GM10248 (cell line): ENCODE measurements at regions not wholly inside any gene's neighbourhood (a gene's known extent, or its start where the extent isn't known, plus 50 kb on each side); places are given as distances from the start of the nearest gene placed in this dataset.

Experiments used
- CTCF ChIA-PET: fragments of 300-600 bp; sonication (Branson Sonifier 250); formaldehyde crosslinking; extraction: SDS; loops from one replicate; lab custom pipeline; 2021; ENCODE audit warnings: antibody characterized with exemption; lab: Yijun Ruan, JAX
- POLR2A ChIA-PET: fragments of 350-650 bp; sonication (Branson Sonifier 250); formaldehyde crosslinking; extraction: SDS; loops from one replicate; lab custom pipeline; 2020; ENCODE audit warnings: antibody characterized with exemption; lab: Yijun Ruan, JAX
- DNase-seq: peaks from one replicate; pipeline ENCODE4 v3.0.0; 2012; ENCODE audit errors: extremely low spot score
- CTCF ChIP-seq: IDR thresholded peaks from 2 replicates; pipeline ENCODE4 v1.5.1; 2012; ENCODE audit warnings: mild to moderate bottlenecking, low read depth; ENCODE audit errors: extremely low read depth, missing control alignments, control extremely low read depth

GRCh38 chr5:44907396-44907795 lies 98.6 kb downstream of the MRPS30 start:
- CTCF ChIA-PET, result interaction anchor here (1.4 to 1.5 kb wide), 2 partner anchors 12 to 37 kb away, joined by 3 to 5 read pairs; no protein-coding TSS in a partner anchor
- DNase-seq, result no peak
- TF ChIP-seq CTCF, result no peak
- POLR2A ChIA-PET, result no interaction called here

- POLR2A ChIA-PET, result no interaction called here
- no peak for DNase-seq
- no peak for TF ChIP-seq CTCF
- CTCF ChIA-PET, result interaction anchor here (0.9 to 1.6 kb wide), 2 partner anchors 10 to 18 kb away, joined by 3 to 4 read pairs; no protein-coding TSS in a partner anchor
Observed at GRCh38 chr5:44909004-44909403, 100.3 kb downstream of the MRPS30 start.

GRCh38 chr5:44911501-44911900 lies 102.8 kb downstream of the MRPS30 start:
- TF ChIP-seq CTCF, result no peak
- no peak for DNase-seq
- CTCF ChIA-PET, result interaction anchor here (1.5 to 2.5 kb wide), 2 partner anchors 13 to 16 kb away, joined by 4 to 6 read pairs; no protein-coding TSS in a partner anchor
- POLR2A ChIA-PET, result no interaction called here

GRCh38 chr5:44914221-44914620 lies 105.5 kb downstream of the MRPS30 start:
- CTCF ChIA-PET, result interaction anchor here (0.9 to 1.4 kb wide), 3 partner anchors 14 to 23 kb away, joined by 3 to 4 read pairs (median 3); no protein-coding TSS in a partner anchor
- TF ChIP-seq CTCF, result no peak
- no peak for DNase-seq
- POLR2A ChIA-PET, result no interaction called here

- DNase-seq, result no peak
- CTCF ChIA-PET, result interaction anchor here (1.4 to 2.1 kb wide), 3 partner anchors 10 to 19 kb away, joined by 3 to 5 read pairs (median 5); no protein-coding TSS in a partner anchor
- POLR2A ChIA-PET, result no interaction called here
- no peak for TF ChIP-seq CTCF
Observed at GRCh38 chr5:44919560-44919959, 110.8 kb downstream of the MRPS30 start.

GRCh38 chr5:44927115-44927733 lies 118.5 kb downstream of the MRPS30 start:
- TF ChIP-seq CTCF, result no peak
- ChIA-PET CTCF (interaction anchor here (1.1 to 1.4 kb wide), 2 partner anchors 16 to 18 kb away, joined by 4 read pairs; no protein-coding TSS in a partner anchor), POLR2A (no interaction called here)
- DNase-seq, result no peak
